ENCODE measurements at regions not wholly inside any gene's neighbourhood (a gene's known extent, or its start where the extent isn't known, plus 50 kb on each side); places are given as distances from the start of the nearest gene placed in this dataset.

GRCh38 chr1:234765672-234766071, 155.7 kb upstream of the IRF2BP2 start:
- no peak for TF ChIP-seq ZBTB42 (CRISPR knock-in tag; IDR thresholded peaks at IDR 0.05)
- no peak for TF ChIP-seq SIN3A (IDR thresholded peaks at IDR 0.05; ENCODE audit: borderline replicate concordance, low read depth, low read length)
- no peak for TF ChIP-seq CHD2 (IDR thresholded peaks at IDR 0.05; ENCODE audit: low read depth, low read length)
